SK-N-SH (cell line): ENCODE measurements at regions not wholly inside any gene's neighbourhood (a gene's known extent, or its start where the extent isn't known, plus 50 kb on each side); places are given as distances from the start of the nearest gene placed in this dataset.
"Not testable (repeated sequence)": the region's sequence is repeated elsewhere in the genome, so short reads cannot be mapped to it uniquely, and the experiment has no call there.

Experiments
- CTCF ChIA-PET: fragments of 300-600, 350-600 bp; formaldehyde crosslinking; extraction: SDS; loops from one replicate; lab custom pipeline; 2021; lab: Yijun Ruan, JAX
- POLR2A ChIA-PET: fragments of 350-600 bp; sonication (Branson Sonifier 250); formaldehyde crosslinking; extraction: SDS; loops from one replicate; lab custom pipeline; 2020; ENCODE audit warnings: antibody characterized with exemption, inconsistent platforms; lab: Yijun Ruan, JAX
- DNase-seq: peaks from one replicate; pipeline ENCODE4 v3.0.0; 2012
- H2AFZ ChIP-seq: fragments of 200-600 bp; sonication (generic); 2 replicates; pipeline ENCODE4 v1.8.1; 2016; ENCODE audit warnings: antibody characterized with exemption, mild to moderate bottlenecking, low read depth
- H3F3A ChIP-seq: fragments of 200-600 bp; sonication (generic); replicated peaks from 2 replicates; pipeline ENCODE3; 2016; ENCODE audit warnings: antibody characterized with exemption, mild to moderate bottlenecking; ENCODE audit not compliant: insufficient read depth
- H3K27ac ChIP-seq, 2 experiments: fragments of 200-500 bp in 1 of 2; fragments of 200-600 bp in 1 of 2; sonication (Bioruptor generic) in 1 of 2; sonication (generic), shearing (Covaris generic) in 1 of 2; 2 replicates each; pipeline versions ENCODE4 v1.5.1 to v1.6.1; 2014 to 2016; ENCODE audit warnings: low read depth in 2 of 2, inconsistent platforms in 1 of 2, low read length in 1 of 2, mild to moderate bottlenecking in 1 of 2, mixed read lengths in 1 of 2
- H3K27me3 ChIP-seq: fragments of 200-600 bp; sonication (generic), shearing (Covaris generic); 2 replicates; pipeline ENCODE4 v1.6.1; 2016; ENCODE audit warnings: mixed run types; ENCODE audit not compliant: insufficient read depth
- H3K36me3 ChIP-seq, 2 experiments: fragments of 200-500 bp in 1 of 2; fragments of 200-600 bp in 1 of 2; sonication (Bioruptor generic) in 1 of 2; sonication (generic) in 1 of 2; replicated peaks in 1 of 2; 2 replicates each; pipeline versions ENCODE3 to v1.5.1; 2014 to 2016; ENCODE audit warnings: low read length in 1 of 2, mild to moderate bottlenecking in 1 of 2; ENCODE audit not compliant: insufficient read depth in 2 of 2, control insufficient read depth in 1 of 2
- H3K4me1 ChIP-seq, 2 experiments: fragments of 200-500 bp in 1 of 2; fragments of 200-600 bp in 1 of 2; sonication (Bioruptor generic) in 1 of 2; sonication (generic), shearing (Covaris generic) in 1 of 2; 2 replicates each; pipeline versions ENCODE4 v1.5.1 to v1.6.1; 2014 to 2016; ENCODE audit warnings: low read depth in 1 of 2, low read length in 1 of 2, mixed run types in 1 of 2; ENCODE audit not compliant: insufficient read depth in 2 of 2, control insufficient read depth in 1 of 2
- H3K4me2 ChIP-seq: fragments of 200-600 bp; sonication (generic), shearing (Covaris generic); 2 replicates; pipeline ENCODE4 v1.6.1; 2017; ENCODE audit warnings: mixed run types
- H3K4me3 ChIP-seq, 2 experiments: fragments of 200-500 bp in 1 of 2; fragments of 200-600 bp in 1 of 2; sonication (Bioruptor generic) in 1 of 2; sonication (generic), shearing (Covaris generic) in 1 of 2; 2 replicates each; pipeline versions ENCODE4 v1.5.1 to v1.8.1; 2014 to 2016; ENCODE audit warnings: low read depth in 2 of 2, inconsistent platforms in 1 of 2, low read length in 1 of 2, mild to moderate bottlenecking in 1 of 2, mixed read lengths in 1 of 2, moderate library complexity in 1 of 2
- H3K79me2 ChIP-seq: fragments of 200-600 bp; sonication (generic); 2 replicates; pipeline ENCODE4 v1.8.1; 2017; ENCODE audit warnings: mild to moderate bottlenecking; ENCODE audit not compliant: insufficient read depth
- H3K9ac ChIP-seq: fragments of 200-600 bp; sonication (generic); 2 replicates; pipeline ENCODE4 v1.6.1; 2017; ENCODE audit warnings: mixed run types
- H3K9me2 ChIP-seq: fragments of 200-600 bp; sonication (generic); 2 replicates; pipeline ENCODE4 v1.6.1; 2017; ENCODE audit warnings: mixed run types
- H3K9me3 ChIP-seq: fragments of 200-600 bp; sonication (generic); 2 replicates; pipeline ENCODE4 v1.6.1; 2017; ENCODE audit warnings: mixed run types, mild to moderate bottlenecking, moderate library complexity
- H4K20me1 ChIP-seq: fragments of 200-600 bp; sonication (generic); 2 replicates; pipeline ENCODE4 v1.6.1; 2017; ENCODE audit warnings: mild to moderate bottlenecking, mixed run types; ENCODE audit not compliant: insufficient read depth
- CHD2 ChIP-seq: fragments of 150-350 bp; IDR thresholded peaks from 2 replicates; pipeline ENCODE4 v1.6.1; 2018; ENCODE audit warnings: low read length; ENCODE audit not compliant: partially characterized antibody
- FOXJ3 ChIP-seq: sonication (generic); formaldehyde crosslinking; IDR thresholded peaks from 2 replicates; pipeline ENCODE4 v1.5.1; 2020; ENCODE audit warnings: mild to moderate bottlenecking, missing genetic modification reagents
- FOXM1 ChIP-seq: IDR thresholded peaks from 2 replicates; pipeline ENCODE4 v1.4.0; 2012; ENCODE audit warnings: low read depth, mild to moderate bottlenecking
- GABPA ChIP-seq: IDR thresholded peaks from 2 replicates; pipeline ENCODE4 v1.4.0; 2012; ENCODE audit warnings: low read depth, mild to moderate bottlenecking
- GATA2 ChIP-seq: sonication (generic); formaldehyde crosslinking; IDR thresholded peaks from 2 replicates; pipeline ENCODE4 v1.5.0; 2020; ENCODE audit warnings: mild to moderate bottlenecking, missing genetic modification reagents
- MEF2A ChIP-seq: IDR thresholded peaks from 2 replicates; pipeline ENCODE4 v1.4.0; 2012; ENCODE audit warnings: low read depth, borderline replicate concordance
- NRF1 ChIP-seq: IDR thresholded peaks from 2 replicates; pipeline ENCODE4 v1.6.1; 2012; ENCODE audit warnings: low read depth, mild to moderate bottlenecking, low read length
- RAD21 ChIP-seq: IDR thresholded peaks from 2 replicates; pipeline ENCODE4 v1.6.1; 2012; ENCODE audit warnings: mild to moderate bottlenecking, low read length
- WGBS: methylation state at CpG from one replicate; pipeline ENCODE4 v1.1.6; 2017; ENCODE audit warnings: low lambda C conversion rate; 5-methylcytosine and 5-hydroxymethylcytosine counted together
- TF ChIP-seq, protein P1 (sequence below): fragments of 150-350 bp; IDR thresholded peaks from 2 replicates; pipeline ENCODE4 v1.6.1; 2017; ENCODE audit warnings: antibody characterized with exemption, low read length, low read depth, borderline replicate concordance
- TF ChIP-seq, protein P2 (sequence below): fragments of 200-600 bp; sonication (generic); IDR thresholded peaks from 2 replicates; pipeline ENCODE4 v1.6.1; 2017; ENCODE audit warnings: antibody characterized with exemption, mild to moderate bottlenecking, moderate library complexity

GRCh38 chr16:65698791-65699321, 577.0 kb upstream of the CDH11 start (continued):
- TF ChIP-seq, protein P1, sequence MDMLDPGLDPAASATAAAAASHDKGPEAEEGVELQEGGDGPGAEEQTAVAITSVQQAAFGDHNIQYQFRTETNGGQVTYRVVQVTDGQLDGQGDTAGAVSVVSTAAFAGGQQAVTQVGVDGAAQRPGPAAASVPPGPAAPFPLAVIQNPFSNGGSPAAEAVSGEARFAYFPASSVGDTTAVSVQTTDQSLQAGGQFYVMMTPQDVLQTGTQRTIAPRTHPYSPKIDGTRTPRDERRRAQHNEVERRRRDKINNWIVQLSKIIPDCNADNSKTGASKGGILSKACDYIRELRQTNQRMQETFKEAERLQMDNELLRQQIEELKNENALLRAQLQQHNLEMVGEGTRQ: no peak
- TF ChIP-seq, all 33 proteins: peak for 0

- H2AFZ ChIP-seq: no peak overlapping the region
- H3K4me1 ChIP-seq: peaks cover 9 to 13% of the 10 kb centered on the region in 2 experiments; a peak in 3 of 4 replicates
- H3F3A ChIP-seq: no peaks in the 10 kb centered on the region
- TF ChIP-seq GABPA (no peak), NRF1 (no peak), FOXJ3 (CRISPR knock-in tag) (no peak), GATA2 (no peak), CHD2 (no peak), MEF2A (no peak)
- ChIA-PET POLR2A (no interaction called here), CTCF (interaction anchor here (1.4 kb wide), 1 partner anchor 10 kb away, joined by 3 read pairs; no protein-coding TSS in a partner anchor)
- no peak overlapping the region; a peak in 1 of 4 replicates for H3K27ac ChIP-seq
- no peaks in the 10 kb centered on the region for H3K9me2 ChIP-seq
- H3K4me2 ChIP-seq: no peak overlapping the region
- no peaks in the 10 kb centered on the region for H3K27me3 ChIP-seq
- WGBS: 48% methylated on average over 5 of the region's 5 CpGs
- H4K20me1 ChIP-seq: no peaks in the 10 kb centered on the region
- H3K79me2 ChIP-seq: no peaks in the 10 kb centered on the region
- H3K9ac ChIP-seq: no peak overlapping the region
- H3K36me3 ChIP-seq: no peaks in the 10 kb centered on the region
- peak; percentile 18 for DNase-seq
- no peak overlapping the region for H3K4me3 ChIP-seq
- H3K9me3 ChIP-seq: no peaks in the 10 kb centered on the region
Observed at GRCh38 chr16:65697521-65697920, 575.7 kb upstream of the CDH11 start.

DNA sequence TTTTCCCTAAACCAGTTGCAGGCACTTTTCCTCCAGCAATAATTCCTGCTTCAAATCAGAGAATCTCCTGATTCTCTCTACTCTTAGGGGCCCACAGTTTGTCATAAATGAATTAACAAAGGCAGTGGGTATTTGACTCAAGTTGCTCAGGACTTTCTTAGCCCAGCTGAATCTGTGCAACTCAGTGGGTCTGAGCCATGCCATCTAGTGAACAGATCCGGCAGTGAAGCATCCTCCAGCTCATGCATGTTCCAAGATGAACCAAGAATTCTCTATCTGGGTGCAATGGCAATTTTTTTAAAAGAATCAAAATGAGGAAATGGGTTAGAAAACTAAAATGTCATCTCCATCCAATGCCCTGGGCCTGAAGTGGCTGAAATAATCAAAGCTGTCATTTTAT, 575.2 kb upstream of the CDH11 start:
- Histone ChIP-seq H3F3A (no peaks in the 10 kb centered on the region), H3K27me3 (no peaks in the 10 kb centered on the region), H3K4me1 (peaks cover 7 to 13% of the 10 kb centered on the region in 2 experiments; a peak in 3 of 4 replicates), H3K9me3 (no peaks in the 10 kb centered on the region), H3K4me2 (no peak overlapping the region), H3K9ac (no peak overlapping the region), H3K79me2 (no peaks in the 10 kb centered on the region), H3K9me2 (no peaks in the 10 kb centered on the region), H3K27ac (no peak overlapping the region)
- DNase-seq: no peak
- peak; percentile 26; the same call in 1 of the 2 replicates for TF ChIP-seq RAD21
- TF ChIP-seq, protein P2, sequence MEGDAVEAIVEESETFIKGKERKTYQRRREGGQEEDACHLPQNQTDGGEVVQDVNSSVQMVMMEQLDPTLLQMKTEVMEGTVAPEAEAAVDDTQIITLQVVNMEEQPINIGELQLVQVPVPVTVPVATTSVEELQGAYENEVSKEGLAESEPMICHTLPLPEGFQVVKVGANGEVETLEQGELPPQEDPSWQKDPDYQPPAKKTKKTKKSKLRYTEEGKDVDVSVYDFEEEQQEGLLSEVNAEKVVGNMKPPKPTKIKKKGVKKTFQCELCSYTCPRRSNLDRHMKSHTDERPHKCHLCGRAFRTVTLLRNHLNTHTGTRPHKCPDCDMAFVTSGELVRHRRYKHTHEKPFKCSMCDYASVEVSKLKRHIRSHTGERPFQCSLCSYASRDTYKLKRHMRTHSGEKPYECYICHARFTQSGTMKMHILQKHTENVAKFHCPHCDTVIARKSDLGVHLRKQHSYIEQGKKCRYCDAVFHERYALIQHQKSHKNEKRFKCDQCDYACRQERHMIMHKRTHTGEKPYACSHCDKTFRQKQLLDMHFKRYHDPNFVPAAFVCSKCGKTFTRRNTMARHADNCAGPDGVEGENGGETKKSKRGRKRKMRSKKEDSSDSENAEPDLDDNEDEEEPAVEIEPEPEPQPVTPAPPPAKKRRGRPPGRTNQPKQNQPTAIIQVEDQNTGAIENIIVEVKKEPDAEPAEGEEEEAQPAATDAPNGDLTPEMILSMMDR: 0 out of 2 replicates have a peak, but pooled peaks have one; percentile 7
- no peak for TF ChIP-seq FOXM1
- TF ChIP-seq, all 33 proteins: peak for 2
- POLR2A ChIA-PET: no interaction called here
- WGBS: 63% methylated on average over 1 of the region's 1 CpG
- Histone ChIP-seq H4K20me1 (no peaks in the 10 kb centered on the region), H2AFZ (no peak overlapping the region), H3K36me3 (no peaks in the 10 kb centered on the region), H3K4me3 (no peak overlapping the region)
- CTCF ChIA-PET: interaction anchor here (1.4 kb wide), 1 partner anchor 10 kb away, joined by 3 read pairs; no protein-coding TSS in a partner anchor

GRCh38 chr16:65691846-65692245, 570.0 kb upstream of the CDH11 start:
- CTCF ChIA-PET, H3K27me3 ChIP-seq, H3K4me1 ChIP-seq, H3K36me3 ChIP-seq, H3K79me2 ChIP-seq, POLR2A ChIA-PET, H3K9ac ChIP-seq, H3F3A ChIP-seq, DNase-seq, H3K9me3 ChIP-seq, H3K4me2 ChIP-seq, H4K20me1 ChIP-seq, H3K9me2 ChIP-seq, H2AFZ ChIP-seq, H3K4me3 ChIP-seq, H3K27ac ChIP-seq: not testable (repeated sequence)
- WGBS: 42% methylated on average over 4 of the region's 4 CpGs
